KMS-11 (cell line): ENCODE measurements at regions not wholly inside any gene's neighbourhood (a gene's known extent, or its start where the extent isn't known, plus 50 kb on each side); places are given as distances from the start of the nearest gene placed in this dataset.

Experiments
- H2AFZ ChIP-seq: fragments of 200-600 bp; sonication (generic); 2 replicates; pipeline ENCODE4 v1.6.1; 2016; ENCODE audit warnings: antibody characterized with exemption, mixed run types, low read depth
- H3K27ac ChIP-seq: fragments of 200-600 bp; sonication (generic); 2 replicates; pipeline ENCODE4 v1.6.1; 2016; ENCODE audit warnings: mild to moderate bottlenecking, mixed run types
- H3K27me3 ChIP-seq: fragments of 200-600 bp; sonication (generic); 2 replicates; pipeline ENCODE4 v1.6.1; 2017; ENCODE audit warnings: mild to moderate bottlenecking, low read depth, mixed run types, moderate library complexity; ENCODE audit not compliant: insufficient read depth
- H3K36me3 ChIP-seq: fragments of 200-600 bp; sonication (generic); 2 replicates; pipeline ENCODE4 v1.6.1; 2017; ENCODE audit warnings: mild to moderate bottlenecking, mixed run types; ENCODE audit not compliant: insufficient read depth
- H3K4me1 ChIP-seq: fragments of 200-600 bp; sonication (generic); 2 replicates; pipeline ENCODE4 v1.6.1; 2016; ENCODE audit warnings: mild to moderate bottlenecking, low read depth, mixed run types; ENCODE audit not compliant: poor library complexity, severe bottlenecking
- H3K4me2 ChIP-seq: fragments of 200-600 bp; sonication (generic); 2 replicates; pipeline ENCODE4 v1.7.0; 2016; ENCODE audit warnings: mild to moderate bottlenecking, mixed run types
- H3K4me3 ChIP-seq: fragments of 200-600 bp; sonication (generic); IDR thresholded peaks from 2 replicates; pipeline ENCODE4 v1.6.1; 2017; ENCODE audit warnings: low read depth, low read length, mixed read lengths; ENCODE audit not compliant: insufficient read depth
- H3K79me2 ChIP-seq: fragments of 200-600 bp; sonication (generic); 2 replicates; pipeline ENCODE4 v1.6.1; 2016; ENCODE audit warnings: low read depth, mixed run types; ENCODE audit not compliant: insufficient read depth
- H3K9ac ChIP-seq: fragments of 200-600 bp; sonication (generic); 2 replicates; pipeline ENCODE4 v1.6.1; 2016; ENCODE audit warnings: mild to moderate bottlenecking, mixed run types
- H4K20me1 ChIP-seq: fragments of 200-600 bp; sonication (generic); 2 replicates; pipeline ENCODE4 v1.6.1; 2016; ENCODE audit warnings: mild to moderate bottlenecking, mixed run types; ENCODE audit not compliant: insufficient read depth
- CTCF ChIP-seq: fragments of 200-600 bp; sonication (generic); conservative IDR thresholded peaks from 2 replicates; pipeline ENCODE4 v1.6.1; 2017; ENCODE audit warnings: low read depth, mild to moderate bottlenecking, antibody characterized with exemption, low read length, moderate library complexity, mixed read lengths

GRCh38 chr11:98798333-98798732 is 222.4 kb upstream of the CNTN5 start:
- H4K20me1 ChIP-seq, result no peaks in the 10 kb centered on the region
- H3K27me3 ChIP-seq, result no peaks in the 10 kb centered on the region
- no peaks in the 10 kb centered on the region for H3K4me1 ChIP-seq
- H3K27ac ChIP-seq, result no peak overlapping the region
- H3K9ac ChIP-seq, result no peak overlapping the region
- H3K36me3 ChIP-seq, result no peaks in the 10 kb centered on the region
- no peak overlapping the region for H3K4me2 ChIP-seq
- H3K79me2 ChIP-seq, result no peaks in the 10 kb centered on the region
- no peak overlapping the region for H3K4me3 ChIP-seq
- TF ChIP-seq CTCF, result no peak
- no peak overlapping the region for H2AFZ ChIP-seq

GRCh38 chr11:98800696-98801095 is 220.1 kb upstream of the CNTN5 start:
- Histone ChIP-seq H2AFZ (no peak overlapping the region), H3K36me3 (no peaks in the 10 kb centered on the region), H3K9ac (no peak overlapping the region), H3K4me3 (no peak overlapping the region), H3K79me2 (no peaks in the 10 kb centered on the region), H3K4me2 (no peak overlapping the region), H3K4me1 (no peaks in the 10 kb centered on the region), H4K20me1 (no peaks in the 10 kb centered on the region), H3K27me3 (no peaks in the 10 kb centered on the region), H3K27ac (no peak overlapping the region)
- no peak for TF ChIP-seq CTCF

GRCh38 chr11:98828986-98829708 is 191.6 kb upstream of the CNTN5 start:
- Histone ChIP-seq H3K4me1 (no peaks in the 10 kb centered on the region), H2AFZ (no peak overlapping the region), H3K4me2 (no peak overlapping the region), H3K79me2 (no peaks in the 10 kb centered on the region), H3K36me3 (no peaks in the 10 kb centered on the region), H3K27ac (no peak overlapping the region), H3K4me3 (no peak overlapping the region), H4K20me1 (no peaks in the 10 kb centered on the region), H3K27me3 (no peaks in the 10 kb centered on the region), H3K9ac (no peak overlapping the region)
- TF ChIP-seq CTCF, result no peak

GRCh38 chr11:98829971-98830370 is 190.8 kb upstream of the CNTN5 start:
- H3K79me2 ChIP-seq, result no peaks in the 10 kb centered on the region
- H2AFZ ChIP-seq, result no peak overlapping the region
- TF ChIP-seq CTCF, result no peak
- H3K4me3 ChIP-seq, result no peak overlapping the region
- no peaks in the 10 kb centered on the region for H4K20me1 ChIP-seq
- no peaks in the 10 kb centered on the region for H3K27me3 ChIP-seq
- no peak overlapping the region for H3K9ac ChIP-seq
- H3K36me3 ChIP-seq, result no peaks in the 10 kb centered on the region
- no peak overlapping the region for H3K4me2 ChIP-seq
- no peak overlapping the region for H3K27ac ChIP-seq
- no peaks in the 10 kb centered on the region for H3K4me1 ChIP-seq
